ENCODE measurements at regions not wholly inside any gene's neighbourhood (a gene's known extent, or its start where the extent isn't known, plus 50 kb on each side); places are given as distances from the start of the nearest gene placed in this dataset.

GRCh38 chr2:15745350-15745749 lies 153.7 kb downstream of the DDX1 start:
- ChIA-PET CTCF (no interaction called here), POLR2A (no interaction called here)
- Histone ChIP-seq H3K9me3 (no peaks in the 10 kb centered on the region), H3K4me1 (no peaks in the 10 kb centered on the region), H3K27ac (no peak overlapping the region), H3K4me2 (no peak overlapping the region), H3K4me3 (no peak overlapping the region)
- no peak for DNase-seq (ENCODE audit: low read depth in 1 of 2, low spot score in 1 of 2)
- TF ChIP-seq GATA3 (IDR thresholded peaks at IDR 0.05; ENCODE audit: borderline replicate concordance) (no peak), FOSB (CRISPR knock-in tag; IDR thresholded peaks at IDR 0.05) (no peak), ZNF302 (CRISPR knock-in tag; IDR thresholded peaks at IDR 0.05) (no peak), CBX8 (IDR thresholded peaks at IDR 0.05) (no peak), HES2 (IDR thresholded peaks at IDR 0.05) (no peak), EP300 (IDR thresholded peaks at IDR 0.05) (no peak), ESRRA (IDR thresholded peaks at IDR 0.05; ENCODE audit: borderline replicate concordance, low read length) (no peak), EHMT2 (IDR thresholded peaks at IDR 0.05; ENCODE audit: low read depth) (no peak), POLR2A (IDR thresholded peaks at IDR 0.05; ENCODE audit: low read length) (no peak), USF2 (IDR thresholded peaks at IDR 0.05) (no peak), BHLHE40 (IDR thresholded peaks at IDR 0.05; ENCODE audit: low read depth, low read length) (no peak), KDM5A (IDR thresholded peaks at IDR 0.05) (no peak), RARB (CRISPR knock-in tag; IDR thresholded peaks at IDR 0.05) (no peak), MAX (IDR thresholded peaks at IDR 0.05) (no peak)
- no peak for FAIRE-seq
- no peak for ATAC-seq
- 47% methylated on average over 3 of the region's 3 CpGs for WGBS (ENCODE audit: missing lambda C conversion rate)

- no peaks in the 10 kb centered on the region for H3K9me3 ChIP-seq
- H3K27ac ChIP-seq: no peak overlapping the region
- CTCF ChIA-PET: no interaction called here
- no peak overlapping the region for H3K4me3 ChIP-seq
- no peaks in the 10 kb centered on the region for H3K4me1 ChIP-seq
- no peak for FAIRE-seq
- no peak for DNase-seq (ENCODE audit: low read depth in 1 of 2, low spot score in 1 of 2)
- WGBS (ENCODE audit: missing lambda C conversion rate): 41% methylated on average over 6 of the region's 6 CpGs
- H3K4me2 ChIP-seq: no peak overlapping the region
- no peak for ATAC-seq
- peak; percentile 80 for TF ChIP-seq ZFP36 (IDR thresholded peaks at IDR 0.05; ENCODE audit: borderline replicate concordance, partially characterized antibody)
- TF ChIP-seq EP300 (IDR thresholded peaks at IDR 0.05): no peak
- POLR2A ChIA-PET: no interaction called here
Observed at GRCh38 chr2:15745907-15746702, 154.4 kb downstream of the DDX1 start.

- H3K4me1 ChIP-seq: no peaks in the 10 kb centered on the region
- no peaks in the 10 kb centered on the region for H3K9me3 ChIP-seq
- DNase-seq (ENCODE audit: low read depth in 1 of 2, low spot score in 1 of 2) (no peak), ATAC-seq (no peak), FAIRE-seq (no peak)
- TF ChIP-seq EP300 (IDR thresholded peaks at IDR 0.05) (no peak), RFX5 (IDR thresholded peaks at IDR 0.05) (no peak), POLR2A (IDR thresholded peaks at IDR 0.05; ENCODE audit: low read length) (no peak), ELK1 (IDR thresholded peaks at IDR 0.05; ENCODE audit: low read depth, low read length) (no peak), CTCF (IDR thresholded peaks at IDR 0.05) (no peak), SMC3 (IDR thresholded peaks at IDR 0.05) (no peak), CHD2 (IDR thresholded peaks at IDR 0.05; ENCODE audit: low read length, partially characterized antibody) (no peak), RARB (CRISPR knock-in tag; IDR thresholded peaks at IDR 0.05) (no peak)
- ChIA-PET CTCF (interaction anchor here (1.4 to 2.8 kb wide), 3 partner anchors 10 to 110 kb away, joined by 4 to 21 read pairs (median 4); no protein-coding TSS in a partner anchor), POLR2A (no interaction called here)
- H3K4me3 ChIP-seq: no peak overlapping the region
- H3K27ac ChIP-seq: no peak overlapping the region
- no peak overlapping the region for H3K4me2 ChIP-seq
- 57% methylated on average over 6 of the region's 6 CpGs for WGBS (ENCODE audit: missing lambda C conversion rate)
Observed at GRCh38 chr2:15746703-15747550, 155.3 kb downstream of the DDX1 start.

Measured in A549 (cell line).